ENCODE measurements at regions not wholly inside any gene's neighbourhood (a gene's known extent, or its start where the extent isn't known, plus 50 kb on each side); places are given as distances from the start of the nearest gene placed in this dataset.

- peak; percentile 23 for DNase-seq (ENCODE audit: low read depth)
Measured at GRCh38 chr18:24530630-24531111, 70.2 kb downstream of the HRH4 start.

GRCh38 chr18:24534271-24534670 lies 73.8 kb downstream of the HRH4 start:
- DNase-seq (ENCODE audit: low read depth): no peak

GRCh38 chr18:24534737-24535136 lies 74.3 kb downstream of the HRH4 start:
- DNase-seq (ENCODE audit: low read depth): no peak

GRCh38 chr18:24535527-24536295 lies 75.3 kb downstream of the HRH4 start:
- DNase-seq (ENCODE audit: low read depth): no peak

- no peak for DNase-seq (ENCODE audit: low read depth)
Measured at GRCh38 chr18:24536326-24536725, 75.9 kb downstream of the HRH4 start.

- DNase-seq (ENCODE audit: low read depth): no peak
Measured at GRCh38 chr18:24536834-24537233, 76.4 kb downstream of the HRH4 start.

- DNase-seq (ENCODE audit: low read depth): no peak
Measured at GRCh38 chr18:24538414-24539264, 78.2 kb downstream of the HRH4 start.

GRCh38 chr18:24539866-24540617 lies 79.6 kb downstream of the HRH4 start:
- DNase-seq (ENCODE audit: low read depth): peak; percentile 9

GRCh38 chr18:24540896-24541295 lies 80.5 kb downstream of the HRH4 start:
- DNase-seq (ENCODE audit: low read depth): no peak

GRCh38 chr18:24543086-24543794 lies 82.8 kb downstream of the HRH4 start:
- no peak for DNase-seq (ENCODE audit: low read depth)

- DNase-seq (ENCODE audit: low read depth): no peak
Measured at GRCh38 chr18:24543795-24544498, 83.5 kb downstream of the HRH4 start.

- no peak for DNase-seq (ENCODE audit: low read depth)
Measured at GRCh38 chr18:24544949-24545348, 84.5 kb downstream of the HRH4 start.

GRCh38 chr18:24545651-24546050 lies 85.2 kb downstream of the HRH4 start:
- no peak for DNase-seq (ENCODE audit: low read depth)

- DNase-seq (ENCODE audit: low read depth): peak; percentile 3
Measured at GRCh38 chr18:24546307-24546706, 85.9 kb downstream of the HRH4 start.

- no peak for DNase-seq (ENCODE audit: low read depth)
Measured at GRCh38 chr18:24548583-24548982, 88.1 kb downstream of the HRH4 start.

- DNase-seq (ENCODE audit: low read depth): no peak
Measured at GRCh38 chr18:24552218-24552617, 91.8 kb downstream of the HRH4 start.

GRCh38 chr18:24553571-24554285 lies 93.3 kb downstream of the HRH4 start:
- DNase-seq (ENCODE audit: low read depth): no peak

- no peak for DNase-seq (ENCODE audit: low read depth)
Measured at GRCh38 chr18:24558403-24558802, 98.0 kb downstream of the HRH4 start.

GRCh38 chr18:24559526-24559925 lies 99.1 kb downstream of the HRH4 start:
- no peak for DNase-seq (ENCODE audit: low read depth)

- peak; percentile 28 for DNase-seq (ENCODE audit: low read depth)
Measured at GRCh38 chr18:24560511-24560981, 100.1 kb downstream of the HRH4 start.
